8988T (cell line): ENCODE measurements at regions not wholly inside any gene's neighbourhood (a gene's known extent, or its start where the extent isn't known, plus 50 kb on each side); places are given as distances from the start of the nearest gene placed in this dataset.

Experiments
- DNase-seq: peaks from one replicate; pipeline ENCODE4 v3.0.0; 2011

- no peak for DNase-seq
Observed at GRCh38 chr9:79237861-79238260, 333.9 kb upstream of the TLE4 start.

GRCh38 chr9:79240774-79241173 is 331.0 kb upstream of the TLE4 start:
- DNase-seq = no peak

- no peak for DNase-seq
Observed at GRCh38 chr9:79242489-79242888, 329.3 kb upstream of the TLE4 start.

- no peak for DNase-seq
Observed at GRCh38 chr9:79246170-79246569, 325.6 kb upstream of the TLE4 start.

- no peak for DNase-seq
Observed at GRCh38 chr9:79247021-79247420, 324.7 kb upstream of the TLE4 start.

GRCh38 chr9:79250806-79251205 is 321.0 kb upstream of the TLE4 start:
- no peak for DNase-seq

- no peak for DNase-seq
Observed at GRCh38 chr9:79254900-79255650, 316.7 kb upstream of the TLE4 start.

- DNase-seq = no peak
Observed at GRCh38 chr9:79255651-79256260, 316.0 kb upstream of the TLE4 start.

- no peak for DNase-seq
Observed at GRCh38 chr9:79256691-79257213, 315.0 kb upstream of the TLE4 start.

- DNase-seq = no peak
Observed at GRCh38 chr9:79257228-79257781, 314.5 kb upstream of the TLE4 start.

GRCh38 chr9:79257790-79258351 is 313.9 kb upstream of the TLE4 start:
- DNase-seq = no peak

GRCh38 chr9:79259858-79260257 is 311.9 kb upstream of the TLE4 start:
- no peak for DNase-seq

GRCh38 chr9:79263628-79264027 is 308.1 kb upstream of the TLE4 start:
- DNase-seq = no peak

- DNase-seq = no peak
Observed at GRCh38 chr9:79264041-79264440, 307.7 kb upstream of the TLE4 start.

- DNase-seq = no peak
Observed at GRCh38 chr9:79264511-79265355, 307.0 kb upstream of the TLE4 start.

- DNase-seq = no peak
Observed at GRCh38 chr9:79266986-79267385, 304.8 kb upstream of the TLE4 start.

- DNase-seq = no peak
Observed at GRCh38 chr9:79268806-79269205, 303.0 kb upstream of the TLE4 start.

- no peak for DNase-seq
Observed at GRCh38 chr9:79273311-79273710, 298.5 kb upstream of the TLE4 start.

- DNase-seq = no peak
Observed at GRCh38 chr9:79279356-79279755, 292.4 kb upstream of the TLE4 start.

GRCh38 chr9:79280691-79281090 is 291.1 kb upstream of the TLE4 start:
- no peak for DNase-seq

- DNase-seq = no peak
Observed at GRCh38 chr9:79284081-79284480, 287.7 kb upstream of the TLE4 start.

- no peak for DNase-seq
Observed at GRCh38 chr9:79286992-79287707, 284.6 kb upstream of the TLE4 start.
